ENCODE measurements at regions not wholly inside any gene's neighbourhood (a gene's known extent, or its start where the extent isn't known, plus 50 kb on each side); places are given as distances from the start of the nearest gene placed in this dataset.

- H3K9me3 ChIP-seq (ENCODE audit: control insufficient read depth in 2 of 2, low read length in 2 of 2), result no peaks in the 10 kb centered on the region
- H3K4me3 ChIP-seq (ENCODE audit: low read length in 2 of 2), result no peak overlapping the region
- H3K9ac ChIP-seq (ENCODE audit: low read length in 2 of 2), result no peak overlapping the region
- H3K27ac ChIP-seq (ENCODE audit: low read length), result no peak overlapping the region
- no peaks in the 10 kb centered on the region for H3K4me1 ChIP-seq (ENCODE audit: control insufficient read depth, insufficient read depth, low read length)
- H3K36me3 ChIP-seq (ENCODE audit: control insufficient read depth in 2 of 2, insufficient read depth in 2 of 2, low read length in 2 of 2), result no peaks in the 10 kb centered on the region
- H3K27me3 ChIP-seq (ENCODE audit: control insufficient read depth in 1 of 2, insufficient read depth in 2 of 2, low read length in 2 of 2), result no peaks in the 10 kb centered on the region
Measured at GRCh38 chr16:64892835-64893785, 228.8 kb downstream of the CDH11 start.

GRCh38 chr16:64889446-64889845, 232.4 kb downstream of the CDH11 start:
- Histone ChIP-seq H3K4me3 (ENCODE audit: low read length in 2 of 2) (no peak overlapping the region), H3K9me3 (ENCODE audit: control insufficient read depth in 2 of 2, low read length in 2 of 2) (no peaks in the 10 kb centered on the region), H3K9ac (ENCODE audit: low read length in 2 of 2) (no peak overlapping the region), H3K36me3 (ENCODE audit: control insufficient read depth in 2 of 2, insufficient read depth in 2 of 2, low read length in 2 of 2) (no peaks in the 10 kb centered on the region), H3K4me1 (ENCODE audit: control insufficient read depth, insufficient read depth, low read length) (no peaks in the 10 kb centered on the region), H3K27ac (ENCODE audit: low read length) (no peak overlapping the region), H3K27me3 (ENCODE audit: control insufficient read depth in 1 of 2, insufficient read depth in 2 of 2, low read length in 2 of 2) (no peaks in the 10 kb centered on the region)

GRCh38 chr16:64887651-64888050, 234.2 kb downstream of the CDH11 start:
- Histone ChIP-seq H3K27ac (ENCODE audit: low read length) (no peak overlapping the region), H3K9me3 (ENCODE audit: control insufficient read depth in 2 of 2, low read length in 2 of 2) (no peaks in the 10 kb centered on the region), H3K36me3 (ENCODE audit: control insufficient read depth in 2 of 2, insufficient read depth in 2 of 2, low read length in 2 of 2) (no peaks in the 10 kb centered on the region), H3K4me1 (ENCODE audit: control insufficient read depth, insufficient read depth, low read length) (no peaks in the 10 kb centered on the region), H3K27me3 (ENCODE audit: control insufficient read depth in 1 of 2, insufficient read depth in 2 of 2, low read length in 2 of 2) (no peaks in the 10 kb centered on the region), H3K4me3 (ENCODE audit: low read length in 2 of 2) (no peak overlapping the region), H3K9ac (ENCODE audit: low read length in 2 of 2) (no peak overlapping the region)

- Histone ChIP-seq H3K27me3 (ENCODE audit: control insufficient read depth in 1 of 2, insufficient read depth in 2 of 2, low read length in 2 of 2) (no peaks in the 10 kb centered on the region), H3K9me3 (ENCODE audit: control insufficient read depth in 2 of 2, low read length in 2 of 2) (no peaks in the 10 kb centered on the region), H3K4me3 (ENCODE audit: low read length in 2 of 2) (no peak overlapping the region), H3K27ac (ENCODE audit: low read length) (no peak overlapping the region), H3K4me1 (ENCODE audit: control insufficient read depth, insufficient read depth, low read length) (no peaks in the 10 kb centered on the region), H3K9ac (ENCODE audit: low read length in 2 of 2) (no peak overlapping the region), H3K36me3 (ENCODE audit: control insufficient read depth in 2 of 2, insufficient read depth in 2 of 2, low read length in 2 of 2) (no peaks in the 10 kb centered on the region)
Measured at GRCh38 chr16:64882078-64882784, 239.6 kb downstream of the CDH11 start.

- no peak overlapping the region for H3K9ac ChIP-seq (ENCODE audit: low read length in 2 of 2)
- no peaks in the 10 kb centered on the region for H3K27me3 ChIP-seq (ENCODE audit: control insufficient read depth in 1 of 2, insufficient read depth in 2 of 2, low read length in 2 of 2)
- no peak overlapping the region for H3K4me3 ChIP-seq (ENCODE audit: low read length in 2 of 2)
- no peaks in the 10 kb centered on the region for H3K9me3 ChIP-seq (ENCODE audit: control insufficient read depth in 2 of 2, low read length in 2 of 2)
- no peaks in the 10 kb centered on the region for H3K36me3 ChIP-seq (ENCODE audit: control insufficient read depth in 2 of 2, insufficient read depth in 2 of 2, low read length in 2 of 2)
- H3K27ac ChIP-seq (ENCODE audit: low read length), result no peak overlapping the region
- H3K4me1 ChIP-seq (ENCODE audit: control insufficient read depth, insufficient read depth, low read length), result no peaks in the 10 kb centered on the region
Measured at GRCh38 chr16:64880994-64881393, 240.9 kb downstream of the CDH11 start.

GRCh38 chr16:64880006-64880405, 241.9 kb downstream of the CDH11 start:
- no peaks in the 10 kb centered on the region for H3K27me3 ChIP-seq (ENCODE audit: control insufficient read depth in 1 of 2, insufficient read depth in 2 of 2, low read length in 2 of 2)
- H3K36me3 ChIP-seq (ENCODE audit: control insufficient read depth in 2 of 2, insufficient read depth in 2 of 2, low read length in 2 of 2), result no peaks in the 10 kb centered on the region
- H3K9me3 ChIP-seq (ENCODE audit: control insufficient read depth in 2 of 2, low read length in 2 of 2), result no peaks in the 10 kb centered on the region
- H3K27ac ChIP-seq (ENCODE audit: low read length), result no peak overlapping the region
- H3K4me3 ChIP-seq (ENCODE audit: low read length in 2 of 2), result no peak overlapping the region
- H3K4me1 ChIP-seq (ENCODE audit: control insufficient read depth, insufficient read depth, low read length), result no peaks in the 10 kb centered on the region
- no peak overlapping the region for H3K9ac ChIP-seq (ENCODE audit: low read length in 2 of 2)

- H3K36me3 ChIP-seq (ENCODE audit: control insufficient read depth in 2 of 2, insufficient read depth in 2 of 2, low read length in 2 of 2), result no peaks in the 10 kb centered on the region
- H3K27me3 ChIP-seq (ENCODE audit: control insufficient read depth in 1 of 2, insufficient read depth in 2 of 2, low read length in 2 of 2), result no peaks in the 10 kb centered on the region
- no peak overlapping the region for H3K27ac ChIP-seq (ENCODE audit: low read length)
- H3K9ac ChIP-seq (ENCODE audit: low read length in 2 of 2), result no peak overlapping the region
- H3K4me1 ChIP-seq (ENCODE audit: control insufficient read depth, insufficient read depth, low read length), result no peaks in the 10 kb centered on the region
- no peaks in the 10 kb centered on the region for H3K9me3 ChIP-seq (ENCODE audit: control insufficient read depth in 2 of 2, low read length in 2 of 2)
- H3K4me3 ChIP-seq (ENCODE audit: low read length in 2 of 2), result no peak overlapping the region
Measured at GRCh38 chr16:64878940-64879339, 242.9 kb downstream of the CDH11 start.

- H3K4me1 ChIP-seq (ENCODE audit: control insufficient read depth, insufficient read depth, low read length), result no peaks in the 10 kb centered on the region
- no peaks in the 10 kb centered on the region for H3K36me3 ChIP-seq (ENCODE audit: control insufficient read depth in 2 of 2, insufficient read depth in 2 of 2, low read length in 2 of 2)
- H3K9ac ChIP-seq (ENCODE audit: low read length in 2 of 2), result no peak overlapping the region
- no peak overlapping the region for H3K27ac ChIP-seq (ENCODE audit: low read length)
- no peaks in the 10 kb centered on the region for H3K27me3 ChIP-seq (ENCODE audit: control insufficient read depth in 1 of 2, insufficient read depth in 2 of 2, low read length in 2 of 2)
- no peak overlapping the region for H3K4me3 ChIP-seq (ENCODE audit: low read length in 2 of 2)
- no peaks in the 10 kb centered on the region for H3K9me3 ChIP-seq (ENCODE audit: control insufficient read depth in 2 of 2, low read length in 2 of 2)
Measured at GRCh38 chr16:64872101-64872500, 249.8 kb downstream of the CDH11 start.

GRCh38 chr16:64870859-64871258, 251.0 kb downstream of the CDH11 start:
- Histone ChIP-seq H3K9me3 (ENCODE audit: control insufficient read depth in 2 of 2, low read length in 2 of 2) (no peaks in the 10 kb centered on the region), H3K36me3 (ENCODE audit: control insufficient read depth in 2 of 2, insufficient read depth in 2 of 2, low read length in 2 of 2) (no peaks in the 10 kb centered on the region), H3K4me1 (ENCODE audit: control insufficient read depth, insufficient read depth, low read length) (no peaks in the 10 kb centered on the region), H3K4me3 (ENCODE audit: low read length in 2 of 2) (no peak overlapping the region), H3K27ac (ENCODE audit: low read length) (no peak overlapping the region), H3K27me3 (ENCODE audit: control insufficient read depth in 1 of 2, insufficient read depth in 2 of 2, low read length in 2 of 2) (no peaks in the 10 kb centered on the region), H3K9ac (ENCODE audit: low read length in 2 of 2) (no peak overlapping the region)

- Histone ChIP-seq H3K27ac (ENCODE audit: low read length) (no peak overlapping the region), H3K36me3 (ENCODE audit: control insufficient read depth in 2 of 2, insufficient read depth in 2 of 2, low read length in 2 of 2) (no peaks in the 10 kb centered on the region), H3K4me1 (ENCODE audit: control insufficient read depth, insufficient read depth, low read length) (no peaks in the 10 kb centered on the region), H3K9me3 (ENCODE audit: control insufficient read depth in 2 of 2, low read length in 2 of 2) (no peaks in the 10 kb centered on the region), H3K4me3 (ENCODE audit: low read length in 2 of 2) (no peak overlapping the region), H3K9ac (ENCODE audit: low read length in 2 of 2) (no peak overlapping the region), H3K27me3 (ENCODE audit: control insufficient read depth in 1 of 2, insufficient read depth in 2 of 2, low read length in 2 of 2) (no peaks in the 10 kb centered on the region)
Measured at GRCh38 chr16:64869781-64870180, 252.1 kb downstream of the CDH11 start.

GRCh38 chr16:64866021-64866420, 255.8 kb downstream of the CDH11 start:
- Histone ChIP-seq H3K4me1 (ENCODE audit: control insufficient read depth, insufficient read depth, low read length) (no peaks in the 10 kb centered on the region), H3K36me3 (ENCODE audit: control insufficient read depth in 2 of 2, insufficient read depth in 2 of 2, low read length in 2 of 2) (no peaks in the 10 kb centered on the region), H3K27me3 (ENCODE audit: control insufficient read depth in 1 of 2, insufficient read depth in 2 of 2, low read length in 2 of 2) (no peaks in the 10 kb centered on the region), H3K27ac (ENCODE audit: low read length) (no peak overlapping the region), H3K4me3 (ENCODE audit: low read length in 2 of 2) (no peak overlapping the region), H3K9me3 (ENCODE audit: control insufficient read depth in 2 of 2, low read length in 2 of 2) (no peaks in the 10 kb centered on the region), H3K9ac (ENCODE audit: low read length in 2 of 2) (no peak overlapping the region)

Data from stomach smooth muscle (tissue), 2 donors.